Endodermal cell (in vitro differentiated cells): ENCODE measurements at regions not wholly inside any gene's neighbourhood (a gene's known extent, or its start where the extent isn't known, plus 50 kb on each side); places are given as distances from the start of the nearest gene placed in this dataset.

Experiments used
- DNase-seq: peaks from one replicate; pipeline ENCODE4 v3.0.0-alpha.2; 2017
- H3K27ac ChIP-seq: 2 replicates; pipeline ENCODE4 v1.5.1; 2013; ENCODE audit warnings: mild to moderate bottlenecking, low read depth, low read length, moderate library complexity
- H3K27me3 ChIP-seq: 2 replicates; pipeline ENCODE4 v1.6.1; 2013; ENCODE audit warnings: mild to moderate bottlenecking, low read length, moderate library complexity; ENCODE audit not compliant: insufficient read depth, control insufficient read depth, poor library complexity, severe bottlenecking
- H3K36me3 ChIP-seq: 2 replicates; pipeline ENCODE4 v1.7.0; 2013; ENCODE audit warnings: mild to moderate bottlenecking, low read length, moderate library complexity; ENCODE audit not compliant: control insufficient read depth, insufficient read depth
- H3K4me1 ChIP-seq: one replicate; pipeline ENCODE4 v1.7.0; 2013; ENCODE audit warnings: low read length; ENCODE audit not compliant: control insufficient read depth, insufficient read depth
- H3K4me3 ChIP-seq: 2 replicates; pipeline ENCODE4 v1.5.1; 2013; ENCODE audit warnings: mild to moderate bottlenecking, low read length, moderate library complexity
- H3K9ac ChIP-seq: 2 replicates; pipeline ENCODE4 v1.6.1; 2013; ENCODE audit warnings: mild to moderate bottlenecking, low read length, moderate library complexity; ENCODE audit not compliant: poor library complexity, severe bottlenecking; ENCODE audit errors: extremely low read depth
- H3K9me3 ChIP-seq: 2 replicates; pipeline ENCODE4 v1.6.1; 2013; ENCODE audit warnings: mild to moderate bottlenecking, low read length, moderate library complexity; ENCODE audit not compliant: control insufficient read depth
- H3K27ac Mint-ChIP-seq: 2 replicates; pipeline ENCODE4 v1.8.0; 2020; ENCODE audit warnings: mixed read lengths
- H3K27me3 Mint-ChIP-seq: 2 replicates; pipeline ENCODE4 v1.8.0; 2021; ENCODE audit warnings: mild to moderate bottlenecking, mixed read lengths; ENCODE audit not compliant: insufficient read depth
- H3K36me3 Mint-ChIP-seq: 2 replicates; pipeline ENCODE4 v1.8.0; 2020; ENCODE audit warnings: low read depth, mixed read lengths
- H3K4me1 Mint-ChIP-seq: 2 replicates; pipeline ENCODE4 v1.8.0; 2020; ENCODE audit warnings: mixed read lengths
- H3K4me3 Mint-ChIP-seq: 2 replicates; pipeline ENCODE4 v1.8.0; 2020; ENCODE audit warnings: mild to moderate bottlenecking, moderate library complexity, mixed read lengths
- H3K9me3 Mint-ChIP-seq: 2 replicates; pipeline ENCODE4 v1.8.0; 2020; ENCODE audit warnings: mild to moderate bottlenecking, mixed read lengths
- CTCF ChIP-seq: fragments of 200-600 bp; sonication (generic); conservative IDR thresholded peaks from 2 replicates; pipeline ENCODE4 v1.5.0; 2021; ENCODE audit warnings: antibody characterized with exemption, mild to moderate bottlenecking
- WGBS, 2 experiments: methylation state at CpG; one replicate each; pipeline versions ENCODE4 v1.1.5 to v1.1.7; 2013; ENCODE audit warnings: missing lambda C conversion rate in 2 of 2, mixed read lengths in 1 of 2; ENCODE audit not compliant: insufficient coverage in 1 of 2, insufficient read length in 1 of 2; 5-methylcytosine and 5-hydroxymethylcytosine counted together

DNA sequence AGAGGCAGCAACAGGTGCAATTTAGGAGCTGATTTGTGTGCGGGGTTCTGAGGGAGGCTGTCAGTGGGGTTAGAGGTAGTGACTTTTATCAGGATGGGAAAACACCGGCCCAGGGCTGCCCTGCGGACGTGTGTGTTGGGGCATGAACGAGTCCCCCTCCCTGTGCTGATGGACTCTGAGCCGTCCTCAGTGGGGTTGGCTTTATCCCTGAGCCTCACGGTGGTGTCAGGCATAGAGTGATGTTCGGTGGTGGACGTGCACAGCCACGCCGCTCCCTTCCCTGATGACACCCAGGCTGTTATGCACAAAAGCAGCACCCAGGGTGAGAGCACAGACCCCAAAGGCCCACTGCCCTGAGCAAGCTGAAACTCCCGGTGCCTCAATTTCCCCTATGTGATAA lies 809.1 kb downstream of the BRD1 start:
- DNase-seq = peak; percentile 33
- Mint-ChIP-seq H3K27me3 (no peaks in the 10 kb centered on the region), H3K9me3 (no peaks in the 10 kb centered on the region), H3K4me3 (no peak overlapping the region), H3K27ac (no peak overlapping the region), H3K36me3 (no peaks in the 10 kb centered on the region), H3K4me1 (peaks cover 9% of the 10 kb centered on the region)
- no peaks in the 10 kb centered on the region for H3K9me3 ChIP-seq
- peaks cover 14% of the 10 kb centered on the region for H3K4me1 ChIP-seq
- no peaks in the 10 kb centered on the region for H3K27me3 ChIP-seq
- no peak overlapping the region for H3K4me3 ChIP-seq
- H3K36me3 ChIP-seq = no peaks in the 10 kb centered on the region
- no peak for TF ChIP-seq CTCF
- 94 to 96% methylated on average over 11 to 12 of the region's 12 CpGs for WGBS, 2 experiments
- no peak overlapping the region for H3K27ac ChIP-seq
- no peak overlapping the region for H3K9ac ChIP-seq

DNA sequence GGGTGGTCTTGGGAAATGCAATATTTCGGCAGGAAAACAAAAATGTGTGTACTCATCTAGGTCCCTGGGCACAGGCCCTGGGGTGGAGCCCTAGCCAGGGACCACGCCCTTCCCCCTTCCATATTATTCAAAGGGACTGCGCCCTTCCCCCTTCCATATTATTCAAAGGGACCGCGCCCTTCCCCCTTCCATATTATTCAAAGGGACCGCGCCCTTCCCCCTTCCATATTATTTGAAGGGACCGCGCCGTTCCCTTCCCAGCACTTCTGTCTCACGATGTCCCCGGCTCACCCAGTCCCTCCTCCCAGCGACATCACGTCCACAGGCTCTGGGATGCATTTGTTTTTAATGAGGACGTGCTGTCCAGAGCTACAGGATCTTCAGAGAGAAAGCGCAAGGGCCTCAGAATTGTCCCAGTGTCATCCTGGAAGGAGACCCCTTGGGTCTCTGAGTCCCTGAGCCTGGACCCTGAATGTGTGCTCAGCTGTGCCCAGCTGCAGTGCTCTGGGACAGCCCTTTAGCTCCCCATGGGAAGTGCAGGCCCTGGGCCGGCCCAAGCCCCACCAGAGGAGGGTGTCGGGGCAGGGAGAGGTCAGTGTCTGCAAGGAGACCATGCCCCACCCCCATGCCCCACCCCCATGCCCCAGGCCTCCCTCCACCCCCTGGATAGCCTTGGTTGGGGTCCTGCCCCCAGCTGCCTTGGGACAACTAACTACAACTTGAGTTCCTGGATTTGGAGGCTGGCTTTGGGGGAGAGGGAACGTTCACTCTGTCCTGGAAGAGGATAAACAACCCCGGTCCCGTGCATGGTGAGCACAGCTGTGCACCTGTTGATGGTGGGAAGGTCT lies 810.0 kb downstream of the BRD1 start:
- Histone ChIP-seq H3K4me3 (no peak overlapping the region), H3K9me3 (no peaks in the 10 kb centered on the region), H3K36me3 (no peaks in the 10 kb centered on the region), H3K4me1 (peaks cover 14% of the 10 kb centered on the region), H3K27ac (no peak overlapping the region), H3K9ac (no peak overlapping the region), H3K27me3 (no peaks in the 10 kb centered on the region)
- Mint-ChIP-seq H3K27me3 (no peaks in the 10 kb centered on the region), H3K27ac (no peak overlapping the region), H3K4me1 (peaks cover 9% of the 10 kb centered on the region), H3K36me3 (no peaks in the 10 kb centered on the region), H3K9me3 (no peaks in the 10 kb centered on the region), H3K4me3 (no peak overlapping the region)
- no peak for TF ChIP-seq CTCF
- 90 to 95% methylated on average over 12 to 20 of the region's 21 CpGs for WGBS, 2 experiments
- DNase-seq = peak; percentile 37

GRCh38 chr22:49016909-49017481 lies 810.7 kb downstream of the BRD1 start:
- no peak overlapping the region for H3K9ac ChIP-seq
- no peaks in the 10 kb centered on the region for H3K9me3 Mint-ChIP-seq
- peak; percentile 37 for DNase-seq
- H3K27ac ChIP-seq = no peak overlapping the region
- peaks cover 14% of the 10 kb centered on the region for H3K4me1 ChIP-seq
- H3K27me3 ChIP-seq = no peaks in the 10 kb centered on the region
- whole genome bisulfite sequencing, 2 experiments = 83 to 86% methylated on average over 13 to 16 of the region's 16 CpGs
- no peaks in the 10 kb centered on the region for H3K36me3 ChIP-seq
- no peak for TF ChIP-seq CTCF
- no peaks in the 10 kb centered on the region for H3K27me3 Mint-ChIP-seq
- H3K36me3 Mint-ChIP-seq = no peaks in the 10 kb centered on the region
- peaks cover 9% of the 10 kb centered on the region for H3K4me1 Mint-ChIP-seq
- H3K9me3 ChIP-seq = no peaks in the 10 kb centered on the region
- H3K4me3 ChIP-seq = no peak overlapping the region
- H3K4me3 Mint-ChIP-seq = no peak overlapping the region
- no peak overlapping the region for H3K27ac Mint-ChIP-seq
